GM12878 (cell line): ENCODE measurements at regions not wholly inside any gene's neighbourhood (a gene's known extent, or its start where the extent isn't known, plus 50 kb on each side); places are given as distances from the start of the nearest gene placed in this dataset.

Source experiments
- ATAC-seq: fragments of 200-7000 bp; cut with Tn5 transposase; 3 replicates; pipeline ENCODE4 v1.9.1; 2020; ENCODE audit warnings: mild to moderate bottlenecking, moderate library complexity
- BruUV-seq: library from RNA; stranded (reverse); fragments of 400-500 nt; replicated peaks from 2 replicates; lab custom pipeline; 2021; lab: Mats Ljungman, UMichigan
- CTCF ChIA-PET: fragments of 300-600 bp; sonication (Branson Sonifier 250); formaldehyde crosslinking; extraction: SDS; loops from one replicate; lab custom pipeline; 2021; ENCODE audit warnings: inconsistent platforms; lab: Yijun Ruan, JAX
- POLR2A ChIA-PET: fragments of 350-600 bp; formaldehyde crosslinking; extraction: SDS; loops from one replicate; lab custom pipeline; 2021; ENCODE audit warnings: inconsistent platforms; lab: Charles Lee
- RAD21 ChIA-PET: fragments of 300-600 bp; sonication (Branson Sonifier 250); formaldehyde crosslinking; loops from one replicate; lab custom pipeline; 2023; ENCODE audit warnings: antibody characterized with exemption; ENCODE audit not compliant: unreplicated experiment; lab: Charles Lee
- SMC1A ChIA-PET: fragments of 300-600 bp; sonication (Branson Sonifier 250); formaldehyde crosslinking; loops from one replicate; lab custom pipeline; 2023; ENCODE audit not compliant: unreplicated experiment, uncharacterized antibody; lab: Charles Lee
- DNase-seq: peaks from one replicate; pipeline ENCODE4 v3.0.0-alpha.2; 2011; ENCODE audit warnings: low read depth, low spot score
- FAIRE-seq: peaks from 3 replicates; lab custom pipeline; 2011; peaks lifted over from hg19 to GRCh38; lab: Jason Lieb, UNC
- H2AFZ ChIP-seq: 2 replicates; pipeline ENCODE4 v1.6.0; 2011; ENCODE audit warnings: low read depth, low read length, control low read depth; ENCODE audit not compliant: control insufficient read depth
- H3K27ac ChIP-seq: 2 replicates; pipeline ENCODE4 v1.5.1; 2011; ENCODE audit warnings: control low read depth; ENCODE audit not compliant: control insufficient read depth, insufficient read depth
- H3K27me3 ChIP-seq, 2 experiments: replicated peaks in 1 of 2; 2 replicates each; pipeline versions ENCODE4 v1.6.0 to v1.6.1; 2011; ENCODE audit warnings: low read length in 1 of 2; ENCODE audit not compliant: control insufficient read depth in 2 of 2, insufficient read depth in 2 of 2
- H3K36me3 ChIP-seq, 2 experiments: 2 replicates each; pipeline ENCODE4 v1.5.1; 2011; ENCODE audit warnings: low read length in 1 of 2; ENCODE audit not compliant: control insufficient read depth in 2 of 2, insufficient read depth in 2 of 2
- H3K4me1 ChIP-seq: 2 replicates; pipeline ENCODE4 v1.6.1; 2011; ENCODE audit warnings: mild to moderate bottlenecking, low read length, moderate library complexity, mixed read lengths; ENCODE audit not compliant: control insufficient read depth, insufficient read depth
- H3K4me2 ChIP-seq: 2 replicates; pipeline ENCODE4 v1.6.0; 2011; ENCODE audit warnings: control low read depth; ENCODE audit not compliant: control insufficient read depth, insufficient read depth
- H3K4me3 ChIP-seq: fragments of 200-600 bp; sonication (generic); 2 replicates; pipeline ENCODE4 v1.5.1; 2016
- H3K79me2 ChIP-seq: 2 replicates; pipeline ENCODE4 v1.6.0; 2011; ENCODE audit warnings: low read length; ENCODE audit not compliant: control insufficient read depth, insufficient read depth
- H3K9ac ChIP-seq: 2 replicates; pipeline ENCODE4 v1.8.0; 2011; ENCODE audit warnings: low read length, control low read depth, mixed read lengths; ENCODE audit not compliant: control insufficient read depth, insufficient read depth
- H3K9me3 ChIP-seq: replicated peaks from 3 replicates; pipeline ENCODE4 v1.5.1; 2011; ENCODE audit warnings: mild to moderate bottlenecking, low read length; ENCODE audit not compliant: control insufficient read depth, insufficient read depth
- H4K20me1 ChIP-seq: 2 replicates; pipeline ENCODE4 v1.6.0; 2011; ENCODE audit not compliant: control insufficient read depth, insufficient read depth
- BCL3 ChIP-seq: IDR thresholded peaks from 2 replicates; pipeline ENCODE4 v1.6.1; 2011; ENCODE audit warnings: borderline replicate concordance, low read depth, mild to moderate bottlenecking, moderate library complexity, low read length; ENCODE audit not compliant: insufficient read depth, poor library complexity, severe bottlenecking
- CBX3 ChIP-seq: fragments of 200-600 bp; sonication (generic); IDR thresholded peaks from 2 replicates; pipeline ENCODE4 v1.6.1; 2016; ENCODE audit warnings: low read depth, borderline replicate concordance
- CREB1 ChIP-seq: IDR thresholded peaks from 2 replicates; pipeline ENCODE4 v1.6.1; 2012; ENCODE audit warnings: low read depth, mild to moderate bottlenecking, inconsistent platforms
- IRF3 ChIP-seq: fragments of 450-650 bp; IDR thresholded peaks from 2 replicates; pipeline ENCODE4 v1.6.1; 2014; ENCODE audit warnings: mild to moderate bottlenecking
- MEF2A ChIP-seq: IDR thresholded peaks from 2 replicates; pipeline ENCODE4 v1.6.1; 2011; ENCODE audit warnings: low read depth, mild to moderate bottlenecking, low read length, moderate library complexity; ENCODE audit not compliant: insufficient read depth
- NR2C2 ChIP-seq: IDR thresholded peaks from 2 replicates; pipeline ENCODE4 v1.6.1; 2011; ENCODE audit warnings: borderline replicate concordance, low read depth; ENCODE audit not compliant: control insufficient read depth, insufficient read length
- PBX3 ChIP-seq: IDR thresholded peaks from 2 replicates; pipeline ENCODE4 v1.6.1; 2011; ENCODE audit warnings: mild to moderate bottlenecking, low read depth, low read length, moderate library complexity; ENCODE audit not compliant: insufficient replicate concordance
- RUNX3 ChIP-seq: IDR thresholded peaks from 2 replicates; pipeline ENCODE4 v1.6.1; 2012; ENCODE audit warnings: low read length, inconsistent platforms
- SRF ChIP-seq, 2 experiments: IDR thresholded peaks; 2 replicates each; pipeline ENCODE4 v1.6.1; 2011; ENCODE audit warnings: low read depth in 2 of 2, low read length in 2 of 2, mild to moderate bottlenecking in 1 of 2, moderate library complexity in 1 of 2
- TCF7 ChIP-seq: IDR thresholded peaks from 2 replicates; pipeline ENCODE4 v1.6.1; 2014; ENCODE audit warnings: antibody characterized with exemption, borderline replicate concordance
- ZNF24 ChIP-seq: fragments of 450-650 bp; IDR thresholded peaks from 2 replicates; pipeline ENCODE4 v1.6.1; 2017; ENCODE audit warnings: antibody characterized with exemption, mild to moderate bottlenecking
- ZNF274 ChIP-seq: IDR thresholded peaks from one replicate; pipeline ENCODE4 v1.8.0; 2011; ENCODE audit not compliant: insufficient read length, insufficient read depth
- ZNF622 ChIP-seq: fragments of 450-650 bp; IDR thresholded peaks from 2 replicates; pipeline ENCODE4 v1.6.1; 2017; ENCODE audit warnings: mild to moderate bottlenecking, inconsistent platforms
- ZSCAN29 ChIP-seq: fragments of 450-650 bp; IDR thresholded peaks from 2 replicates; pipeline ENCODE4 v1.6.1; 2017; ENCODE audit warnings: mild to moderate bottlenecking, moderate library complexity
- WGBS: methylation state at CpG from one replicate; pipeline ENCODE4 v1.1.6; 2016; ENCODE audit warnings: low lambda C conversion rate; ENCODE audit not compliant: insufficient replicate concordance, insufficient coverage; ENCODE audit errors: missing lambda C conversion rate; 5-methylcytosine and 5-hydroxymethylcytosine counted together
- in situ Hi-C: fragments of 300-500 bp; cut with MboI; formaldehyde crosslinking; loops from 9 replicates; pipeline ENCODE4 v1.14.3; 2018; ENCODE audit warnings: mixed read lengths
- intact Hi-C: fragments of 100-400 bp; cut with micrococcal nuclease; formaldehyde crosslinking; loops from one replicate; pipeline ENCODE4 v1.14.2; 2022; ENCODE audit not compliant: unreplicated experiment
- TF ChIP-seq, protein P1 (sequence below): fragments of 450-650 bp; IDR thresholded peaks from 2 replicates; pipeline ENCODE4 v1.6.1; 2017; ENCODE audit warnings: antibody characterized with exemption, mild to moderate bottlenecking, moderate library complexity
- TF ChIP-seq, protein P2 (sequence below): IDR thresholded peaks from 2 replicates; pipeline ENCODE4 v1.6.1; 2012; ENCODE audit warnings: low read length, inconsistent platforms

DNA sequence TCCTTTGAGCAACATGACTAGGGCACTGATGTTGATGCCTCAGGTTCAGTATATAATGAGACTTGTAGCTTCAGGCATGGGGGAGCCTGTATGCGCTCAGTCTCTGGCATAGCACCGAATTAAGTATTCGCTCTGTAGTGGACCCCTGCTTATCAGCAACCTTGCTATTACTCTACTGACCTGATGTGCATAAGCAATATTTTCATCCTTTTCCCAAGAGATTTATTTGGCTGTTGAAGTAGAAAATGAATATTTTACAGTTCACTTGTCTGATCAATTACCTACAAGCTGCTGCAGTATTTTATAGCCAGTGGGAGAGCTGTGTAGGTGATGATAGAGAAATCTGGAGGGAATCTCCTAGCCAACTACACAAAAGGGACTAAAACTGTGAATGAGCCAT, 781.6 kb upstream of the PHF14 start:
- Histone ChIP-seq H3K4me3 (no peak overlapping the region), H2AFZ (no peak overlapping the region), H4K20me1 (no peaks in the 10 kb centered on the region), H3K27ac (no peak overlapping the region), H3K9ac (no peak overlapping the region), H3K27me3 (no peaks in the 10 kb centered on the region), H3K79me2 (no peaks in the 10 kb centered on the region), H3K4me1 (no peaks in the 10 kb centered on the region), H3K36me3 (no peaks in the 10 kb centered on the region), H3K4me2 (no peak overlapping the region), H3K9me3 (no peaks in the 10 kb centered on the region)
- ATAC-seq (no peak), DNase-seq (no peak), FAIRE-seq (no peak)
- BruUV-seq = no TSS peak
- ChIA-PET SMC1A (interaction anchor here (1.0 to 1.5 kb wide), 3 partner anchors 11 to 32 kb away, joined by 3 to 4 read pairs (median 4); no protein-coding TSS in a partner anchor), POLR2A (no interaction called here), CTCF (no interaction called here), RAD21 (no interaction called here)
- WGBS = 83% methylated on average over 3 of the region's 3 CpGs
- intact Hi-C loops (no loop called here), in situ Hi-C loops (no loop called here)
- TF ChIP-seq MEF2A (no peak), RUNX3 (no peak), ZNF622 (no peak), SRF (IDR thresholded peaks at IDR 0.05; ENCODE audit: low read depth in 2 of 2, low read length in 2 of 2) (no peak), PBX3 (no peak), ZNF274 (no peak), IRF3 (no peak), CREB1 (no peak), BCL3 (no peak), ZNF24 (no peak), CBX3 (no peak), TCF7 (no peak), NR2C2 (no peak), ZSCAN29 (no peak)
- TF ChIP-seq, protein P1, sequence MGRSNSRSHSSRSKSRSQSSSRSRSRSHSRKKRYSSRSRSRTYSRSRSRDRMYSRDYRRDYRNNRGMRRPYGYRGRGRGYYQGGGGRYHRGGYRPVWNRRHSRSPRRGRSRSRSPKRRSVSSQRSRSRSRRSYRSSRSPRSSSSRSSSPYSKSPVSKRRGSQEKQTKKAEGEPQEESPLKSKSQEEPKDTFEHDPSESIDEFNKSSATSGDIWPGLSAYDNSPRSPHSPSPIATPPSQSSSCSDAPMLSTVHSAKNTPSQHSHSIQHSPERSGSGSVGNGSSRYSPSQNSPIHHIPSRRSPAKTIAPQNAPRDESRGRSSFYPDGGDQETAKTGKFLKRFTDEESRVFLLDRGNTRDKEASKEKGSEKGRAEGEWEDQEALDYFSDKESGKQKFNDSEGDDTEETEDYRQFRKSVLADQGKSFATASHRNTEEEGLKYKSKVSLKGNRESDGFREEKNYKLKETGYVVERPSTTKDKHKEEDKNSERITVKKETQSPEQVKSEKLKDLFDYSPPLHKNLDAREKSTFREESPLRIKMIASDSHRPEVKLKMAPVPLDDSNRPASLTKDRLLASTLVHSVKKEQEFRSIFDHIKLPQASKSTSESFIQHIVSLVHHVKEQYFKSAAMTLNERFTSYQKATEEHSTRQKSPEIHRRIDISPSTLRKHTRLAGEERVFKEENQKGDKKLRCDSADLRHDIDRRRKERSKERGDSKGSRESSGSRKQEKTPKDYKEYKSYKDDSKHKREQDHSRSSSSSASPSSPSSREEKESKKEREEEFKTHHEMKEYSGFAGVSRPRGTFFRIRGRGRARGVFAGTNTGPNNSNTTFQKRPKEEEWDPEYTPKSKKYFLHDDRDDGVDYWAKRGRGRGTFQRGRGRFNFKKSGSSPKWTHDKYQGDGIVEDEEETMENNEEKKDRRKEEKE = no peak
- TF ChIP-seq, protein P2, sequence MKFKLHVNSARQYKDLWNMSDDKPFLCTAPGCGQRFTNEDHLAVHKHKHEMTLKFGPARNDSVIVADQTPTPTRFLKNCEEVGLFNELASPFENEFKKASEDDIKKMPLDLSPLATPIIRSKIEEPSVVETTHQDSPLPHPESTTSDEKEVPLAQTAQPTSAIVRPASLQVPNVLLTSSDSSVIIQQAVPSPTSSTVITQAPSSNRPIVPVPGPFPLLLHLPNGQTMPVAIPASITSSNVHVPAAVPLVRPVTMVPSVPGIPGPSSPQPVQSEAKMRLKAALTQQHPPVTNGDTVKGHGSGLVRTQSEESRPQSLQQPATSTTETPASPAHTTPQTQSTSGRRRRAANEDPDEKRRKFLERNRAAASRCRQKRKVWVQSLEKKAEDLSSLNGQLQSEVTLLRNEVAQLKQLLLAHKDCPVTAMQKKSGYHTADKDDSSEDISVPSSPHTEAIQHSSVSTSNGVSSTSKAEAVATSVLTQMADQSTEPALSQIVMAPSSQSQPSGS = no peak
